K562 (cell line): ENCODE measurements at regions not wholly inside any gene's neighbourhood (a gene's known extent, or its start where the extent isn't known, plus 50 kb on each side); places are given as distances from the start of the nearest gene placed in this dataset.

Experiments
- ATAC-seq: fragments of 200-7000 bp; cut with Tn5 transposase; 3 replicates; pipeline ENCODE4 v1.9.1; 2020; ENCODE audit warnings: moderate library complexity
- BruUV-seq: library from RNA; stranded (reverse); fragments of 400-500 nt; replicated peaks from 2 replicates; lab custom pipeline; 2021; lab: Mats Ljungman, UMichigan
- CTCF ChIA-PET: fragments of 300-600 bp; formaldehyde crosslinking; extraction: SDS; loops from one replicate; lab custom pipeline; 2021; ENCODE audit warnings: low intra/inter-chr PET ratio; lab: Yijun Ruan, JAX
- POLR2A ChIA-PET: fragments of 300-600, 350-650 bp; sonication (Branson Sonifier 250); formaldehyde crosslinking; extraction: SDS; loops from one replicate; lab custom pipeline; 2021; ENCODE audit warnings: antibody characterized with exemption, inconsistent platforms; lab: Yijun Ruan, JAX
- DNase-seq, 4 experiments: peaks; one replicate each; pipeline versions ENCODE4 v3.0.0 to v3.0.0-alpha.2; 2011 to 2018; ENCODE audit warnings: low spot score in 3 of 4, mixed read lengths in 3 of 4; ENCODE audit errors: extremely low read depth in 1 of 4
- FAIRE-seq: peaks from 2 replicates; lab custom pipeline; 2011; peaks lifted over from hg19 to GRCh38; lab: Jason Lieb, UNC
- H2AFZ ChIP-seq: 2 replicates; pipeline ENCODE4 v1.6.0; 2011; ENCODE audit warnings: low read depth, low read length, control low read depth, inconsistent platforms
- H3K27ac ChIP-seq: fragments of 200-600 bp; 3 replicates; pipeline ENCODE4 v1.8.0; 2011; ENCODE audit warnings: low read depth, mild to moderate bottlenecking, control low read depth, inconsistent platforms, low read length, moderate library complexity, mixed read lengths; ENCODE audit errors: extremely low read depth
- H3K27me3 ChIP-seq, 2 experiments: fragments of 300-600 bp in 1 of 2; 2 replicates in 1 of 2; 3 replicates in 1 of 2; pipeline versions ENCODE4 v1.6.0 to v1.8.0; 2011; ENCODE audit warnings: inconsistent platforms in 2 of 2, low read length in 2 of 2, mild to moderate bottlenecking in 1 of 2, mixed read lengths in 1 of 2, moderate library complexity in 1 of 2; ENCODE audit not compliant: control insufficient read depth in 2 of 2, insufficient read depth in 2 of 2
- H3K36me3 ChIP-seq: fragments of 300-600 bp; 3 replicates; pipeline ENCODE4 v1.8.0; 2011; ENCODE audit warnings: mild to moderate bottlenecking, low read length, inconsistent platforms; ENCODE audit not compliant: control insufficient read depth, insufficient read depth
- H3K4me1 ChIP-seq, 2 experiments: fragments of 200-600 bp in 1 of 2; replicated peaks in 1 of 2; 2 replicates in 1 of 2; 3 replicates in 1 of 2; pipeline versions ENCODE4 v1.5.1 to v1.8.0; 2011; ENCODE audit warnings: inconsistent platforms in 2 of 2, low read length in 2 of 2, mild to moderate bottlenecking in 1 of 2, mixed read lengths in 1 of 2, moderate library complexity in 1 of 2; ENCODE audit not compliant: control insufficient read depth in 2 of 2, insufficient read depth in 2 of 2
- H3K4me2 ChIP-seq: 2 replicates; pipeline ENCODE4 v1.6.1; 2011; ENCODE audit warnings: low read length, control low read depth, inconsistent platforms, mixed read lengths; ENCODE audit not compliant: insufficient read depth
- H3K4me3 ChIP-seq: fragments of 200-600 bp; sonication (generic), shearing (Covaris generic); 2 replicates; pipeline ENCODE4 v1.5.1; 2016; ENCODE audit warnings: control low read depth, inconsistent platforms
- H3K79me2 ChIP-seq: fragments of 200-600 bp; 3 replicates; pipeline ENCODE4 v1.8.0; 2011; ENCODE audit warnings: low read length, inconsistent platforms; ENCODE audit not compliant: control insufficient read depth, insufficient read depth
- H3K9ac ChIP-seq, 2 experiments: 2 replicates each; pipeline versions ENCODE4 v1.6.0 to v1.6.1; 2011; ENCODE audit warnings: low read depth in 2 of 2, low read length in 2 of 2, control low read depth in 1 of 2, inconsistent platforms in 1 of 2, mild to moderate bottlenecking in 1 of 2, mixed read lengths in 1 of 2; ENCODE audit not compliant: insufficient read depth in 1 of 2
- H3K9me1 ChIP-seq: one replicate; pipeline ENCODE4 v1.6.0; 2011; ENCODE audit warnings: inconsistent platforms, mild to moderate bottlenecking, low read length, moderate library complexity; ENCODE audit not compliant: control insufficient read depth, insufficient read depth
- H3K9me3 ChIP-seq: replicated peaks from 2 replicates; pipeline ENCODE4 v1.5.1; 2011; ENCODE audit warnings: low read depth, low read length, inconsistent platforms; ENCODE audit not compliant: control insufficient read depth, insufficient read depth
- H4K20me1 ChIP-seq: replicated peaks from 2 replicates; pipeline ENCODE4 v1.6.1; 2011; ENCODE audit warnings: low read length, inconsistent platforms, mixed read lengths; ENCODE audit not compliant: control insufficient read depth, insufficient read depth
- POLR2AphosphoS5 ChIP-seq: IDR thresholded peaks from 2 replicates; pipeline ENCODE4 v1.6.1; 2011; ENCODE audit warnings: mild to moderate bottlenecking, low read depth, low read length, moderate library complexity; ENCODE audit not compliant: control insufficient read depth, insufficient read depth
- SIX5 ChIP-seq, 2 experiments: IDR thresholded peaks; 2 replicates each; pipeline ENCODE4 v1.6.1; 2011; ENCODE audit warnings: low read length in 2 of 2, borderline replicate concordance in 1 of 2, low read depth in 1 of 2, mild to moderate bottlenecking in 1 of 2, moderate library complexity in 1 of 2; ENCODE audit not compliant: insufficient read depth in 1 of 2
- ZBTB33 ChIP-seq: sonication (generic); formaldehyde crosslinking; IDR thresholded peaks from 2 replicates; pipeline ENCODE4 v1.8.1; 2023; ENCODE audit warnings: mild to moderate bottlenecking, missing genetic modification reagents
- ZNF282 ChIP-seq: sonication (generic); formaldehyde crosslinking; IDR thresholded peaks from 2 replicates; pipeline ENCODE4 v1.8.1; 2023; ENCODE audit warnings: missing genetic modification reagents
- ZNF316 ChIP-seq: fragments of 450-650 bp; IDR thresholded peaks from 2 replicates; pipeline ENCODE4 v1.6.1; 2016
- WGBS: fragments of 100-300 bp; shearing (Covaris generic); methylation state at CpG from one replicate; pipeline ENCODE4 v1.1.6; 2016; ENCODE audit warnings: low coverage, mixed read lengths; ENCODE audit not compliant: insufficient coverage; ENCODE audit errors: missing lambda C conversion rate; 5-methylcytosine and 5-hydroxymethylcytosine counted together
- in situ Hi-C: fragments of 300-500 bp; cut with MboI; formaldehyde crosslinking; loops from 4 replicates; pipeline ENCODE4 v1.15.0; 2018; ENCODE audit warnings: inconsistent platforms, mixed read lengths
- intact Hi-C: fragments of 100-400 bp; cut with micrococcal nuclease; formaldehyde crosslinking; loops from 2 replicates; pipeline ENCODE4 v1.14.2; 2022

GRCh38 chr3:128555841-128556240, 62.8 kb upstream of the GATA2 start (continued):
- TF ChIP-seq SIX5 (IDR thresholded peaks at IDR 0.05; ENCODE audit: borderline replicate concordance in 1 of 2, insufficient read depth in 1 of 2, low read depth in 1 of 2, low read length in 2 of 2) (no peak), POLR2AphosphoS5 (no peak)

- Histone ChIP-seq H3K27ac (no peak overlapping the region), H3K4me1 (peaks cover 14 to 29% of the 10 kb centered on the region in 2 experiments; a peak in 4 of 5 replicates), H4K20me1 (no peaks in the 10 kb centered on the region), H3K27me3 (no peaks in the 10 kb centered on the region), H2AFZ (no peak overlapping the region), H3K9ac (no peak overlapping the region), H3K9me3 (no peaks in the 10 kb centered on the region), H3K9me1 (no peaks in the 10 kb centered on the region), H3K4me3 (no peak overlapping the region), H3K79me2 (no peaks in the 10 kb centered on the region), H3K36me3 (no peaks in the 10 kb centered on the region), H3K4me2 (no peak overlapping the region)
- FAIRE-seq = no peak
- 91% methylated on average over 5 of the region's 68 CpGs for WGBS
- in situ Hi-C loops = no loop called here
- no peak for DNase-seq
- intact Hi-C loops = no loop called here
- no peak for ATAC-seq
- CTCF ChIA-PET = no interaction called here
- no TSS peak for BruUV-seq
- no peak for TF ChIP-seq ZNF282 (CRISPR knock-in tag)
- no peak for TF ChIP-seq ZNF316
- peak; percentile 79 for TF ChIP-seq ZBTB33 (CRISPR knock-in tag)
- POLR2A ChIA-PET = no interaction called here
Measured at GRCh38 chr3:128555098-128555825, 62.3 kb upstream of the GATA2 start.
